A549 (cell line): ENCODE measurements at regions not wholly inside any gene's neighbourhood (a gene's known extent, or its start where the extent isn't known, plus 50 kb on each side); places are given as distances from the start of the nearest gene placed in this dataset.
"Not testable (repeated sequence)": the region's sequence is repeated elsewhere in the genome, so short reads cannot be mapped to it uniquely, and the experiment has no call there.

Source experiments
- BHLHE40 ChIP-seq: IDR thresholded peaks from 2 replicates; pipeline ENCODE4 v1.6.1; 2012; ENCODE audit warnings: low read depth, low read length, inconsistent platforms
- CTCF ChIP-seq: fragments of >200 bp; sonication (Bioruptor Twin); formaldehyde crosslinking; IDR thresholded peaks from 3 replicates; pipeline ENCODE4 v1.5.1; 2016
- GATA3 ChIP-seq: IDR thresholded peaks from 2 replicates; pipeline ENCODE4 v1.6.1; 2012; ENCODE audit warnings: borderline replicate concordance
- JUN ChIP-seq, 2 experiments: fragments of >200 bp; sonication (Bioruptor Twin); formaldehyde crosslinking; IDR thresholded peaks; 2 replicates in 1 of 2; 3 replicates in 1 of 2; pipeline ENCODE4 v1.6.1; 2016 to 2017
- JUNB ChIP-seq: fragments of >200 bp; sonication (Bioruptor Twin); formaldehyde crosslinking; IDR thresholded peaks from 2 replicates; pipeline ENCODE4 v1.6.1; 2016
- MAX ChIP-seq: IDR thresholded peaks from 2 replicates; pipeline ENCODE4 v1.6.1; 2012
- NFE2L2 ChIP-seq: fragments of 150-350 bp; conservative IDR thresholded peaks from 2 replicates; pipeline ENCODE4 v1.6.1; 2014; ENCODE audit warnings: low read length
- POLR2A ChIP-seq: IDR thresholded peaks from 2 replicates; pipeline ENCODE4 v1.6.1; 2012; ENCODE audit warnings: mild to moderate bottlenecking, low read length
- RCOR1 ChIP-seq: fragments of 150-350 bp; IDR thresholded peaks from 2 replicates; pipeline ENCODE4 v1.6.1; 2014; ENCODE audit warnings: antibody characterized with exemption, low read length, low read depth
- REST ChIP-seq: fragments of 200-600 bp; sonication (generic); IDR thresholded peaks from 2 replicates; pipeline ENCODE4 v1.6.1; 2016; ENCODE audit warnings: antibody characterized with exemption, mild to moderate bottlenecking, moderate library complexity
- RNF2 ChIP-seq: fragments of 200-600 bp; sonication (generic); IDR thresholded peaks from 2 replicates; pipeline ENCODE4 v1.6.1; 2016; ENCODE audit warnings: low read depth, mild to moderate bottlenecking, antibody characterized with exemption, moderate library complexity, borderline replicate concordance
- SREBF2 ChIP-seq: fragments of 450-650 bp; IDR thresholded peaks from 2 replicates; pipeline ENCODE4 v1.6.1; 2014; ENCODE audit warnings: mild to moderate bottlenecking, moderate library complexity

GRCh38 chr6:150500568-150500967 is 99.1 kb upstream of the PLEKHG1 start:
- TF ChIP-seq SREBF2; POLR2A; CTCF; MAX; GATA3; REST; JUNB; BHLHE40; JUN (IDR thresholded peaks at IDR 0.05); RCOR1; RNF2; NFE2L2: not testable (repeated sequence)
